K562 (cell line): ENCODE measurements at regions not wholly inside any gene's neighbourhood (a gene's known extent, or its start where the extent isn't known, plus 50 kb on each side); places are given as distances from the start of the nearest gene placed in this dataset.

ENCODE experiments used
- ATAC-seq: fragments of 200-7000 bp; cut with Tn5 transposase; 3 replicates; pipeline ENCODE4 v1.9.1; 2020; ENCODE audit warnings: moderate library complexity
- BruUV-seq: library from RNA; stranded (reverse); fragments of 400-500 nt; replicated peaks from 2 replicates; lab custom pipeline; 2021; lab: Mats Ljungman, UMichigan
- CTCF ChIA-PET: fragments of 300-600 bp; formaldehyde crosslinking; extraction: SDS; loops from one replicate; lab custom pipeline; 2021; ENCODE audit warnings: low intra/inter-chr PET ratio; lab: Yijun Ruan, JAX
- POLR2A ChIA-PET: fragments of 300-600, 350-650 bp; sonication (Branson Sonifier 250); formaldehyde crosslinking; extraction: SDS; loops from one replicate; lab custom pipeline; 2021; ENCODE audit warnings: antibody characterized with exemption, inconsistent platforms; lab: Yijun Ruan, JAX
- DNase-seq, 4 experiments: peaks; one replicate each; pipeline versions ENCODE4 v3.0.0 to v3.0.0-alpha.2; 2011 to 2018; ENCODE audit warnings: low spot score in 3 of 4, mixed read lengths in 3 of 4; ENCODE audit errors: extremely low read depth in 1 of 4
- FAIRE-seq: peaks from 2 replicates; lab custom pipeline; 2011; peaks lifted over from hg19 to GRCh38; lab: Jason Lieb, UNC
- H2AFZ ChIP-seq: 2 replicates; pipeline ENCODE4 v1.6.0; 2011; ENCODE audit warnings: low read depth, low read length, control low read depth, inconsistent platforms
- H3K27ac ChIP-seq: fragments of 200-600 bp; 3 replicates; pipeline ENCODE4 v1.8.0; 2011; ENCODE audit warnings: low read depth, mild to moderate bottlenecking, control low read depth, inconsistent platforms, low read length, moderate library complexity, mixed read lengths; ENCODE audit errors: extremely low read depth
- H3K27me3 ChIP-seq, 2 experiments: fragments of 300-600 bp in 1 of 2; 2 replicates in 1 of 2; 3 replicates in 1 of 2; pipeline versions ENCODE4 v1.6.0 to v1.8.0; 2011; ENCODE audit warnings: inconsistent platforms in 2 of 2, low read length in 2 of 2, mild to moderate bottlenecking in 1 of 2, mixed read lengths in 1 of 2, moderate library complexity in 1 of 2; ENCODE audit not compliant: control insufficient read depth in 2 of 2, insufficient read depth in 2 of 2
- H3K36me3 ChIP-seq: fragments of 300-600 bp; 3 replicates; pipeline ENCODE4 v1.8.0; 2011; ENCODE audit warnings: mild to moderate bottlenecking, low read length, inconsistent platforms; ENCODE audit not compliant: control insufficient read depth, insufficient read depth
- H3K4me1 ChIP-seq, 2 experiments: fragments of 200-600 bp in 1 of 2; replicated peaks in 1 of 2; 2 replicates in 1 of 2; 3 replicates in 1 of 2; pipeline versions ENCODE4 v1.5.1 to v1.8.0; 2011; ENCODE audit warnings: inconsistent platforms in 2 of 2, low read length in 2 of 2, mild to moderate bottlenecking in 1 of 2, mixed read lengths in 1 of 2, moderate library complexity in 1 of 2; ENCODE audit not compliant: control insufficient read depth in 2 of 2, insufficient read depth in 2 of 2
- H3K4me2 ChIP-seq: 2 replicates; pipeline ENCODE4 v1.6.1; 2011; ENCODE audit warnings: low read length, control low read depth, inconsistent platforms, mixed read lengths; ENCODE audit not compliant: insufficient read depth
- H3K4me3 ChIP-seq: fragments of 200-600 bp; sonication (generic), shearing (Covaris generic); 2 replicates; pipeline ENCODE4 v1.5.1; 2016; ENCODE audit warnings: control low read depth, inconsistent platforms
- H3K79me2 ChIP-seq: fragments of 200-600 bp; 3 replicates; pipeline ENCODE4 v1.8.0; 2011; ENCODE audit warnings: low read length, inconsistent platforms; ENCODE audit not compliant: control insufficient read depth, insufficient read depth
- H3K9ac ChIP-seq, 2 experiments: 2 replicates each; pipeline versions ENCODE4 v1.6.0 to v1.6.1; 2011; ENCODE audit warnings: low read depth in 2 of 2, low read length in 2 of 2, control low read depth in 1 of 2, inconsistent platforms in 1 of 2, mild to moderate bottlenecking in 1 of 2, mixed read lengths in 1 of 2; ENCODE audit not compliant: insufficient read depth in 1 of 2
- H3K9me1 ChIP-seq: one replicate; pipeline ENCODE4 v1.6.0; 2011; ENCODE audit warnings: inconsistent platforms, mild to moderate bottlenecking, low read length, moderate library complexity; ENCODE audit not compliant: control insufficient read depth, insufficient read depth
- H3K9me3 ChIP-seq: replicated peaks from 2 replicates; pipeline ENCODE4 v1.5.1; 2011; ENCODE audit warnings: low read depth, low read length, inconsistent platforms; ENCODE audit not compliant: control insufficient read depth, insufficient read depth
- H4K20me1 ChIP-seq: replicated peaks from 2 replicates; pipeline ENCODE4 v1.6.1; 2011; ENCODE audit warnings: low read length, inconsistent platforms, mixed read lengths; ENCODE audit not compliant: control insufficient read depth, insufficient read depth
- ETV6 ChIP-seq, 3 experiments: fragments of 150-350 bp in 1 of 3; sonication (generic) in 1 of 3; formaldehyde crosslinking in 1 of 3; IDR thresholded peaks; 2 replicates each; pipeline versions ENCODE4 v1.6.1 to v1.8.0; 2014 to 2022; ENCODE audit warnings: borderline replicate concordance in 2 of 3, low read depth in 2 of 3, antibody characterized with exemption in 1 of 3, low read length in 1 of 3, mild to moderate bottlenecking in 1 of 3, missing genetic modification reagents in 1 of 3
- POLR2AphosphoS5 ChIP-seq: IDR thresholded peaks from 2 replicates; pipeline ENCODE4 v1.6.1; 2011; ENCODE audit warnings: mild to moderate bottlenecking, low read depth, low read length, moderate library complexity; ENCODE audit not compliant: control insufficient read depth, insufficient read depth
- RAD21 ChIP-seq, 2 experiments: fragments of 250-450 bp in 1 of 2; fragments of 450-650 bp in 1 of 2; sonication (Bioruptor Pico) in 1 of 2; formaldehyde crosslinking in 1 of 2; IDR thresholded peaks in 1 of 2; conservative IDR thresholded peaks in 1 of 2; 2 replicates each; pipeline versions ENCODE4 v1.4.0 to v1.8.0; 2020 to 2022; ENCODE audit warnings: mild to moderate bottlenecking in 2 of 2, moderate library complexity in 1 of 2
- TFE3 ChIP-seq: fragments of 450-650 bp; formaldehyde crosslinking; IDR thresholded peaks from 2 replicates; pipeline ENCODE4 v1.4.0; 2020; ENCODE audit warnings: mild to moderate bottlenecking, mixed read lengths
- WGBS: fragments of 100-300 bp; shearing (Covaris generic); methylation state at CpG from one replicate; pipeline ENCODE4 v1.1.6; 2016; ENCODE audit warnings: low coverage, mixed read lengths; ENCODE audit not compliant: insufficient coverage; ENCODE audit errors: missing lambda C conversion rate; 5-methylcytosine and 5-hydroxymethylcytosine counted together
- in situ Hi-C: fragments of 300-500 bp; cut with MboI; formaldehyde crosslinking; loops from 4 replicates; pipeline ENCODE4 v1.15.0; 2018; ENCODE audit warnings: inconsistent platforms, mixed read lengths
- intact Hi-C: fragments of 100-400 bp; cut with micrococcal nuclease; formaldehyde crosslinking; loops from 2 replicates; pipeline ENCODE4 v1.14.2; 2022
- TF ChIP-seq, protein P1 (sequence below), 3 experiments: IDR thresholded peaks in 2 of 3; conservative IDR thresholded peaks in 1 of 3; 2 replicates each; pipeline ENCODE4 v1.5.1; 2011 to 2012; ENCODE audit warnings: low read length in 3 of 3, mild to moderate bottlenecking in 3 of 3, control low read depth in 2 of 3, improper control_type of control experiment in 1 of 3, inconsistent platforms in 1 of 3, low read depth in 1 of 3, mixed read lengths in 1 of 3, moderate library complexity in 1 of 3; ENCODE audit not compliant: insufficient read depth in 2 of 3

- no peak overlapping the region for H3K27ac ChIP-seq
- no peak overlapping the region for H3K4me3 ChIP-seq
- DNase-seq (no peak), ATAC-seq (no peak), FAIRE-seq (no peak)
- no peaks in the 10 kb centered on the region for H3K79me2 ChIP-seq
- no peaks in the 10 kb centered on the region for H3K36me3 ChIP-seq
- TF ChIP-seq ETV6 (IDR thresholded peaks at IDR 0.05; ENCODE audit: borderline replicate concordance in 1 of 2, low read depth in 2 of 2, low read length in 1 of 2) (no peak), ETV6 (CRISPR knock-in tag; IDR thresholded peaks at IDR 0.05; ENCODE audit: borderline replicate concordance) (no peak), TFE3 (CRISPR knock-in tag) (peak; percentile 30; the same call in 1 of the 2 replicates)
- in situ Hi-C loops (no loop called here), intact Hi-C loops (loop anchor here (2.0 kb wide), 1 partner anchor 31 kb away; no protein-coding TSS in a partner anchor)
- H3K27me3 ChIP-seq, result no peaks in the 10 kb centered on the region
- POLR2A ChIA-PET, result interaction anchor here (0.6 kb wide), 1 partner anchor 729 kb away, joined by 3 read pairs; the partner anchor contains the start of gene IL1R1
- no peaks in the 10 kb centered on the region for H3K9me3 ChIP-seq
- H4K20me1 ChIP-seq, result no peaks in the 10 kb centered on the region
- H3K9me1 ChIP-seq, result no peaks in the 10 kb centered on the region
- H3K4me2 ChIP-seq, result no peak overlapping the region
- H3K9ac ChIP-seq, result no peak overlapping the region
- no peaks in the 10 kb centered on the region for H3K4me1 ChIP-seq
- WGBS, result 0% methylated on average over 4 of the region's 4 CpGs
- CTCF ChIA-PET, result no interaction called here
- BruUV-seq, result no TSS peak
- no peak overlapping the region for H2AFZ ChIP-seq
Observed at GRCh38 chr2:102871707-102872106, 109.9 kb downstream of the TMEM182 start.

GRCh38 chr2:102872388-102872787, 110.6 kb downstream of the TMEM182 start:
- Histone ChIP-seq H3K4me3 (no peak overlapping the region), H3K27ac (no peak overlapping the region), H3K4me1 (no peaks in the 10 kb centered on the region), H4K20me1 (no peaks in the 10 kb centered on the region), H2AFZ (no peak overlapping the region), H3K4me2 (no peak overlapping the region), H3K9me1 (no peaks in the 10 kb centered on the region)
- no TSS peak for BruUV-seq
- no peak for ATAC-seq
- no peak for TF ChIP-seq POLR2AphosphoS5
- peak; percentile 31 to 54; a peak in 2 of 4 replicates for TF ChIP-seq RAD21 (CRISPR knock-in tag; conservative IDR thresholded peaks at IDR 0.05 in 1 of 2, IDR thresholded peaks at IDR 0.05 in 1 of 2)
- TF ChIP-seq, protein P1, sequence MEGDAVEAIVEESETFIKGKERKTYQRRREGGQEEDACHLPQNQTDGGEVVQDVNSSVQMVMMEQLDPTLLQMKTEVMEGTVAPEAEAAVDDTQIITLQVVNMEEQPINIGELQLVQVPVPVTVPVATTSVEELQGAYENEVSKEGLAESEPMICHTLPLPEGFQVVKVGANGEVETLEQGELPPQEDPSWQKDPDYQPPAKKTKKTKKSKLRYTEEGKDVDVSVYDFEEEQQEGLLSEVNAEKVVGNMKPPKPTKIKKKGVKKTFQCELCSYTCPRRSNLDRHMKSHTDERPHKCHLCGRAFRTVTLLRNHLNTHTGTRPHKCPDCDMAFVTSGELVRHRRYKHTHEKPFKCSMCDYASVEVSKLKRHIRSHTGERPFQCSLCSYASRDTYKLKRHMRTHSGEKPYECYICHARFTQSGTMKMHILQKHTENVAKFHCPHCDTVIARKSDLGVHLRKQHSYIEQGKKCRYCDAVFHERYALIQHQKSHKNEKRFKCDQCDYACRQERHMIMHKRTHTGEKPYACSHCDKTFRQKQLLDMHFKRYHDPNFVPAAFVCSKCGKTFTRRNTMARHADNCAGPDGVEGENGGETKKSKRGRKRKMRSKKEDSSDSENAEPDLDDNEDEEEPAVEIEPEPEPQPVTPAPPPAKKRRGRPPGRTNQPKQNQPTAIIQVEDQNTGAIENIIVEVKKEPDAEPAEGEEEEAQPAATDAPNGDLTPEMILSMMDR (IDR thresholded peaks at IDR 0.05 in 2 of 3, conservative IDR thresholded peaks at IDR 0.05 in 1 of 3; ENCODE audit: insufficient read depth in 2 of 3, low read depth in 1 of 3, low read length in 3 of 3), result peak in 1 of 3 experiments; percentile 41; a peak in 2 of 6 replicates
- TF ChIP-seq, all 486 proteins: peak for 2
- Histone ChIP-seq H3K36me3 (no peaks in the 10 kb centered on the region), H3K9ac (no peak overlapping the region), H3K79me2 (no peaks in the 10 kb centered on the region), H3K9me3 (no peaks in the 10 kb centered on the region), H3K27me3 (no peaks in the 10 kb centered on the region)
- intact Hi-C loops, result loop anchor here (2.0 kb wide), 1 partner anchor 32 kb away; no protein-coding TSS in a partner anchor
- ChIA-PET CTCF (interaction anchor here (0.6 kb wide), 1 partner anchor 590 kb away, joined by 3 read pairs; no protein-coding TSS in a partner anchor), POLR2A (no interaction called here)
- WGBS, result 11% methylated on average over 2 of the region's 2 CpGs
- in situ Hi-C loops, result no loop called here
- DNase-seq (no peak), FAIRE-seq (no peak)
